ENCODE measurements at regions not wholly inside any gene's neighbourhood (a gene's known extent, or its start where the extent isn't known, plus 50 kb on each side); places are given as distances from the start of the nearest gene placed in this dataset.

- no peak for DNase-seq (ENCODE audit: low read depth in 3 of 3)
Observed at GRCh38 chr17:413706-414380, 61.2 kb upstream of the RPH3AL start.

GRCh38 chr17:413016-413350, 60.4 kb upstream of the RPH3AL start:
- peak in 1 of 3 experiments; percentile 21 for DNase-seq (ENCODE audit: low read depth in 3 of 3)

- DNase-seq (ENCODE audit: low read depth in 3 of 3): peak in 2 of 3 experiments; percentile 50 to 52
Observed at GRCh38 chr17:412211-413015, 59.8 kb upstream of the RPH3AL start.

GRCh38 chr17:411421-412120, 59.0 kb upstream of the RPH3AL start:
- DNase-seq (ENCODE audit: low read depth in 3 of 3): no peak

GRCh38 chr17:410543-411401, 58.2 kb upstream of the RPH3AL start:
- peak in 2 of 3 experiments; percentile 27 to 35 for DNase-seq (ENCODE audit: low read depth in 3 of 3)

- DNase-seq (ENCODE audit: low read depth in 3 of 3): peak; percentile 99
Observed at GRCh38 chr17:409848-410542, 57.4 kb upstream of the RPH3AL start.

- no peak for DNase-seq (ENCODE audit: low read depth in 3 of 3)
Observed at GRCh38 chr17:409308-409847, 56.8 kb upstream of the RPH3AL start.

GRCh38 chr17:404703-405102, 52.1 kb upstream of the RPH3AL start:
- DNase-seq (ENCODE audit: low read depth in 3 of 3): no peak
